ENCODE measurements at regions not wholly inside any gene's neighbourhood (a gene's known extent, or its start where the extent isn't known, plus 50 kb on each side); places are given as distances from the start of the nearest gene placed in this dataset.

DNA sequence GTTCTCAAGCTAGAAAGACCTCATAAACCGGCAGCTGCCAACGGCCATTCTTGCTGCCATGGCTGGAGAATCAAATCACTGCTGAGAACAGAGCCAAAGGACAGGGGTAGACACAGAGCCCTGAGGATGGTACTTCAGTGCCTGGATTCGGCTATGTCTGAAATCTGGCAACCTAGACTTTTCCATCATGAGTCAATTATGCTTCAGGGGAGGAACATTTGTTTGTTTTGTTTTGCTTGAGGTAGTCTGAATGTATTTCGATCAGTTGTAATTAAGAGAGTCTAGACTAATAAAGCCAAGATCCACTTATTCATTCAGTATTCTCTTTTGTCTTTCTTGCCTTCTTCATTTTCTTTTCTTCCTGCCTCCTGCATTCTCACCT, 122.8 kb upstream of the SH3BP4 start:
- TF ChIP-seq SP1 (CRISPR knock-in tag; conservative IDR thresholded peaks at IDR 0.05) (no peak), ETV6 (CRISPR knock-in tag; IDR thresholded peaks at IDR 0.05) (no peak), ZNF416 (CRISPR knock-in tag; IDR thresholded peaks at IDR 0.05) (no peak), TEAD4 (CRISPR knock-in tag; IDR thresholded peaks at IDR 0.05) (no peak), E2F5 (CRISPR knock-in tag; IDR thresholded peaks at IDR 0.05) (no peak), ESRRA (CRISPR knock-in tag; IDR thresholded peaks at IDR 0.05; ENCODE audit: borderline replicate concordance) (no peak), MAX (CRISPR knock-in tag; IDR thresholded peaks at IDR 0.05) (no peak), GRHL2 (CRISPR knock-in tag; IDR thresholded peaks at IDR 0.05; ENCODE audit: insufficient replicate concordance, severe bottlenecking) (no peak), USF2 (CRISPR knock-in tag; IDR thresholded peaks at IDR 0.05) (no peak)
- TF ChIP-seq, protein P1, sequence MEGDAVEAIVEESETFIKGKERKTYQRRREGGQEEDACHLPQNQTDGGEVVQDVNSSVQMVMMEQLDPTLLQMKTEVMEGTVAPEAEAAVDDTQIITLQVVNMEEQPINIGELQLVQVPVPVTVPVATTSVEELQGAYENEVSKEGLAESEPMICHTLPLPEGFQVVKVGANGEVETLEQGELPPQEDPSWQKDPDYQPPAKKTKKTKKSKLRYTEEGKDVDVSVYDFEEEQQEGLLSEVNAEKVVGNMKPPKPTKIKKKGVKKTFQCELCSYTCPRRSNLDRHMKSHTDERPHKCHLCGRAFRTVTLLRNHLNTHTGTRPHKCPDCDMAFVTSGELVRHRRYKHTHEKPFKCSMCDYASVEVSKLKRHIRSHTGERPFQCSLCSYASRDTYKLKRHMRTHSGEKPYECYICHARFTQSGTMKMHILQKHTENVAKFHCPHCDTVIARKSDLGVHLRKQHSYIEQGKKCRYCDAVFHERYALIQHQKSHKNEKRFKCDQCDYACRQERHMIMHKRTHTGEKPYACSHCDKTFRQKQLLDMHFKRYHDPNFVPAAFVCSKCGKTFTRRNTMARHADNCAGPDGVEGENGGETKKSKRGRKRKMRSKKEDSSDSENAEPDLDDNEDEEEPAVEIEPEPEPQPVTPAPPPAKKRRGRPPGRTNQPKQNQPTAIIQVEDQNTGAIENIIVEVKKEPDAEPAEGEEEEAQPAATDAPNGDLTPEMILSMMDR (IDR thresholded peaks at IDR 0.05), result no peak
- TF ChIP-seq, protein P2, sequence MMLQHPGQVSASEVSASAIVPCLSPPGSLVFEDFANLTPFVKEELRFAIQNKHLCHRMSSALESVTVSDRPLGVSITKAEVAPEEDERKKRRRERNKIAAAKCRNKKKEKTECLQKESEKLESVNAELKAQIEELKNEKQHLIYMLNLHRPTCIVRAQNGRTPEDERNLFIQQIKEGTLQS (CRISPR knock-in tag; conservative IDR thresholded peaks at IDR 0.05), result no peak

Data from WTC11 (cell line).